Left lobe of liver (tissue), 2 donors: ENCODE measurements at regions not wholly inside any gene's neighbourhood (a gene's known extent, or its start where the extent isn't known, plus 50 kb on each side); places are given as distances from the start of the nearest gene placed in this dataset.

Source experiments
- ATAC-seq: fragments of 200-7000 bp; cut with Tn5 transposase; one replicate; pipeline ENCODE4 v1.9.1; 2020; ENCODE audit warnings: mild to moderate bottlenecking, moderate library complexity
- DNase-seq: peaks from one replicate; pipeline ENCODE4 v3.0.0-alpha.2; 2020; ENCODE audit warnings: low spot score
- donor health status: DM: no; HTN: no; CAD: no; lungs with moderate emphysema.
- donor health status: DM: no; HTN: yes; CAD: no.

- DNase-seq (no peak), ATAC-seq (no peak)
These were observed 645.2 kb upstream of the EPHA6 start for GRCh38 chr3:96169111-96169766.

- no peak for DNase-seq
- no peak for ATAC-seq
These were observed 641.5 kb upstream of the EPHA6 start for GRCh38 chr3:96172917-96173316.

GRCh38 chr3:96175500-96175899, 638.9 kb upstream of the EPHA6 start:
- DNase-seq (no peak), ATAC-seq (no peak)

GRCh38 chr3:96182756-96183155, 631.6 kb upstream of the EPHA6 start:
- ATAC-seq: no peak
- no peak for DNase-seq

- ATAC-seq (no peak), DNase-seq (no peak)
These were observed 630.5 kb upstream of the EPHA6 start for GRCh38 chr3:96183871-96184270.

GRCh38 chr3:96190024-96190616, 624.3 kb upstream of the EPHA6 start:
- DNase-seq (no peak), ATAC-seq (no peak)

- peak; percentile 30 for ATAC-seq
- no peak for DNase-seq
These were observed 621.3 kb upstream of the EPHA6 start for GRCh38 chr3:96192966-96193550.

GRCh38 chr3:96200897-96201296, 613.5 kb upstream of the EPHA6 start:
- ATAC-seq: no peak
- DNase-seq: no peak

- DNase-seq (no peak), ATAC-seq (no peak)
These were observed 612.9 kb upstream of the EPHA6 start for GRCh38 chr3:96201463-96201862.

GRCh38 chr3:96202181-96202580, 612.2 kb upstream of the EPHA6 start:
- ATAC-seq (no peak), DNase-seq (no peak)

GRCh38 chr3:96209699-96210098, 604.7 kb upstream of the EPHA6 start:
- no peak for DNase-seq

GRCh38 chr3:96213393-96213792, 601.0 kb upstream of the EPHA6 start:
- no peak for DNase-seq
- no peak for ATAC-seq

More at GRCh38 chr3:96209699-96210098, 604.7 kb upstream of the EPHA6 start:
- no peak for ATAC-seq

GRCh38 chr3:96214941-96215340, 599.5 kb upstream of the EPHA6 start:
- DNase-seq (no peak), ATAC-seq (no peak)

- ATAC-seq (no peak), DNase-seq (no peak)
These were observed 588.9 kb upstream of the EPHA6 start for GRCh38 chr3:96225494-96225893.

- ATAC-seq (no peak), DNase-seq (no peak)
These were observed 580.7 kb upstream of the EPHA6 start for GRCh38 chr3:96233679-96234078.

- no peak for ATAC-seq
- DNase-seq: no peak
These were observed 577.9 kb upstream of the EPHA6 start for GRCh38 chr3:96236522-96236921.

- ATAC-seq (no peak), DNase-seq (no peak)
These were observed 555.1 kb upstream of the EPHA6 start for GRCh38 chr3:96259299-96259698.

GRCh38 chr3:96264701-96265100, 549.7 kb upstream of the EPHA6 start:
- DNase-seq (no peak), ATAC-seq (no peak)

GRCh38 chr3:96266395-96267190, 547.8 kb upstream of the EPHA6 start:
- DNase-seq (no peak), ATAC-seq (peak; percentile 95)

- DNase-seq: no peak
These were observed 546.8 kb upstream of the EPHA6 start for GRCh38 chr3:96267577-96267976.

GRCh38 chr3:96294143-96294542, 520.3 kb upstream of the EPHA6 start:
- DNase-seq (no peak), ATAC-seq (no peak)

More at GRCh38 chr3:96267577-96267976, 546.8 kb upstream of the EPHA6 start:
- ATAC-seq: no peak

- DNase-seq: peak; percentile 89
- peak; percentile 82 for ATAC-seq
These were observed 513.7 kb upstream of the EPHA6 start for GRCh38 chr3:96300743-96301142.
